ENCODE measurements at regions not wholly inside any gene's neighbourhood (a gene's known extent, or its start where the extent isn't known, plus 50 kb on each side); places are given as distances from the start of the nearest gene placed in this dataset.

DNA sequence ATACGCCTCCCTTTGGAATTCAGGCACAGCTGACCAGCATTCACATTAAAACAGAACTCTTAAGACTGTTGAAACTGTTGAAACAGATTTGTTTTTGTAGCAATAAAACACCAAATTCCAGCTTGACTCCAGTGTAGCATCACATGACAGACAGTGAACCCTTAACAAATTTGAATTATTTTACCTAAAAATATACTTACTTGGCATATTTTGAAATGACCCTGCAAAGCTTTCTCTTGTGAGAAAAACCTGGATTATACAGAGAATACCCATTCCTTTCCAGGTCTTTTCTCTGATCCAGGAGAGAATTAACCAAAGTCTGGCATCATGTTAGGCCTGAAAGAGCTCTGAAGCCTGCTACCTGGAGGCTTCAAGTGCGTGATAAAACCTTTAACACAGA lies 410.3 kb downstream of the FOXG1 start:
- DNase-seq, result no peak
- H3K27me3 ChIP-seq, result no peaks in the 10 kb centered on the region
- no peak overlapping the region for H3K4me3 ChIP-seq
- 61% methylated on average over 2 of the region's 2 CpGs for WGBS (ENCODE audit: insufficient coverage, low coverage, low lambda C conversion rate, missing lambda C conversion rate)
- no peaks in the 10 kb centered on the region for H3K36me3 ChIP-seq
- no peaks in the 10 kb centered on the region for H3K9me3 ChIP-seq
- TF ChIP-seq POLR2A (IDR thresholded peaks at IDR 0.05) (no peak), CTCF (IDR thresholded peaks at IDR 0.05) (no peak)
- no peak for ATAC-seq
- no peaks in the 10 kb centered on the region for H3K4me1 ChIP-seq
- intact Hi-C loops (cut with DNase I), result no loop called here
- no peak overlapping the region for H3K27ac ChIP-seq

GRCh38 chr14:29178971-29179370 lies 412.4 kb downstream of the FOXG1 start:
- DNase-seq (no peak), ATAC-seq (no peak)
- H3K4me1 ChIP-seq, result no peaks in the 10 kb centered on the region
- no peaks in the 10 kb centered on the region for H3K36me3 ChIP-seq
- H3K9me3 ChIP-seq, result no peaks in the 10 kb centered on the region
- no peaks in the 10 kb centered on the region for H3K27me3 ChIP-seq
- intact Hi-C loops (cut with DNase I), result no loop called here
- WGBS (ENCODE audit: insufficient coverage, low coverage, low lambda C conversion rate, missing lambda C conversion rate), result 45% methylated on average over 1 of the region's 1 CpG
- no peak overlapping the region for H3K27ac ChIP-seq
- no peak overlapping the region for H3K4me3 ChIP-seq
- TF ChIP-seq POLR2A (IDR thresholded peaks at IDR 0.05) (no peak), CTCF (IDR thresholded peaks at IDR 0.05) (no peak)

- Histone ChIP-seq H3K4me3 (no peak overlapping the region), H3K4me1 (no peaks in the 10 kb centered on the region), H3K27ac (no peak overlapping the region), H3K9me3 (no peaks in the 10 kb centered on the region), H3K36me3 (no peaks in the 10 kb centered on the region), H3K27me3 (peaks cover 0 to 4% of the 10 kb centered on the region in 2 donors)
- no peak for TF ChIP-seq POLR2A (IDR thresholded peaks at IDR 0.05)
- no peak for TF ChIP-seq CTCF (IDR thresholded peaks at IDR 0.05)
- intact Hi-C loops (cut with DNase I), result no loop called here
- ATAC-seq (no peak), DNase-seq (no peak)
Measured at GRCh38 chr14:29191092-29191491, 424.5 kb downstream of the FOXG1 start.

GRCh38 chr14:29197557-29197956 lies 431.0 kb downstream of the FOXG1 start:
- TF ChIP-seq CTCF (IDR thresholded peaks at IDR 0.05) (no peak), POLR2A (IDR thresholded peaks at IDR 0.05) (no peak)
- Histone ChIP-seq H3K4me3 (no peak overlapping the region), H3K36me3 (no peaks in the 10 kb centered on the region), H3K27ac (no peak overlapping the region), H3K27me3 (peaks cover 0 to 4% of the 10 kb centered on the region in 2 donors), H3K9me3 (no peaks in the 10 kb centered on the region), H3K4me1 (no peaks in the 10 kb centered on the region)
- intact Hi-C loops (cut with DNase I), result no loop called here
- ATAC-seq, result no peak
- WGBS (ENCODE audit: insufficient coverage, low coverage, low lambda C conversion rate, missing lambda C conversion rate), result 43% methylated on average over 1 of the region's 1 CpG
- no peak for DNase-seq

- Histone ChIP-seq H3K9me3 (no peaks in the 10 kb centered on the region), H3K4me3 (no peak overlapping the region), H3K36me3 (no peaks in the 10 kb centered on the region), H3K27ac (no peak overlapping the region), H3K27me3 (no peaks in the 10 kb centered on the region), H3K4me1 (no peaks in the 10 kb centered on the region)
- ATAC-seq (no peak), DNase-seq (no peak)
- TF ChIP-seq POLR2A (IDR thresholded peaks at IDR 0.05), result no peak
- no peak for TF ChIP-seq CTCF (IDR thresholded peaks at IDR 0.05)
- 69% methylated on average over 2 of the region's 2 CpGs for WGBS (ENCODE audit: insufficient coverage, low coverage, low lambda C conversion rate, missing lambda C conversion rate)
- intact Hi-C loops (cut with DNase I), result no loop called here
Measured at GRCh38 chr14:29205658-29206057, 439.1 kb downstream of the FOXG1 start.
